OCI-LY7 (cell line): ENCODE measurements at regions not wholly inside any gene's neighbourhood (a gene's known extent, or its start where the extent isn't known, plus 50 kb on each side); places are given as distances from the start of the nearest gene placed in this dataset.

Experiments used
- BruUV-seq: library from RNA; stranded (reverse); fragments of 400-500 nt; replicated peaks from 2 replicates; lab custom pipeline; 2021; lab: Mats Ljungman, UMichigan
- CTCF ChIA-PET: fragments of 300-600 bp; sonication (Branson Sonifier 250); formaldehyde crosslinking; loops from one replicate; lab custom pipeline; 2022; ENCODE audit warnings: antibody characterized with exemption; ENCODE audit not compliant: unreplicated experiment; lab: Charles Lee
- POLR2A ChIA-PET: fragments of 300-600 bp; sonication (Branson Sonifier 250); formaldehyde crosslinking; loops from one replicate; lab custom pipeline; 2022; ENCODE audit warnings: antibody characterized with exemption; lab: Charles Lee
- DNase-seq: peaks from one replicate; pipeline ENCODE4 v3.0.0-alpha.2; 2015; ENCODE audit warnings: low spot score
- H2AFZ ChIP-seq: fragments of 200-600 bp; sonication (generic), shearing (Covaris generic); 2 replicates; pipeline ENCODE4 v1.6.1; 2014; ENCODE audit warnings: mild to moderate bottlenecking, antibody characterized with exemption, low read length, moderate library complexity
- H3K27ac ChIP-seq: fragments of 200-600 bp; sonication (generic); 2 replicates; pipeline ENCODE4 v1.5.1; 2014; ENCODE audit warnings: mixed run types, low read depth, mild to moderate bottlenecking, moderate library complexity, low read length, inconsistent platforms; ENCODE audit not compliant: poor library complexity, severe bottlenecking
- H3K36me3 ChIP-seq: fragments of 200-600 bp; sonication (generic); 2 replicates; pipeline ENCODE4 v1.6.1; 2014; ENCODE audit warnings: mild to moderate bottlenecking, antibody characterized with exemption, low read length, moderate library complexity, mixed read lengths; ENCODE audit not compliant: insufficient read depth
- H3K4me1 ChIP-seq: fragments of 200-600 bp; sonication (generic); 2 replicates; pipeline ENCODE4 v1.5.1; 2014; ENCODE audit warnings: mild to moderate bottlenecking, low read length; ENCODE audit not compliant: insufficient read depth, poor library complexity, severe bottlenecking
- H3K4me2 ChIP-seq: fragments of 200-600 bp; sonication (generic); 2 replicates; pipeline ENCODE4 v1.6.1; 2014; ENCODE audit warnings: mild to moderate bottlenecking, low read length
- H3K4me3 ChIP-seq: fragments of 200-600 bp; sonication (generic); 2 replicates; pipeline ENCODE4 v1.5.1; 2014; ENCODE audit warnings: mild to moderate bottlenecking, low read depth, low read length; ENCODE audit not compliant: poor library complexity, severe bottlenecking
- H3K79me2 ChIP-seq: fragments of 200-600 bp; sonication (generic); 2 replicates; pipeline ENCODE4 v1.6.1; 2016; ENCODE audit warnings: low read depth, mild to moderate bottlenecking, low read length, moderate library complexity, mixed read lengths; ENCODE audit not compliant: insufficient read depth
- H3K9me2 ChIP-seq: fragments of 200-600 bp; sonication (generic); 2 replicates; pipeline ENCODE4 v1.6.1; 2016; ENCODE audit warnings: mild to moderate bottlenecking, low read length, mixed read lengths; ENCODE audit not compliant: insufficient read depth
- H3K9me3 ChIP-seq: fragments of 200-600 bp; sonication (generic); 2 replicates; pipeline ENCODE4 v1.6.1; 2014; ENCODE audit warnings: mild to moderate bottlenecking, mixed run types, low read length, mixed read lengths
- H4K20me1 ChIP-seq: fragments of 200-600 bp; sonication (generic); 2 replicates; pipeline ENCODE4 v1.6.1; 2014; ENCODE audit warnings: mild to moderate bottlenecking, antibody characterized with exemption, low read length, moderate library complexity, mixed read lengths; ENCODE audit not compliant: insufficient read depth
- CTCF ChIP-seq: fragments of 200-600 bp; sonication (generic); conservative IDR thresholded peaks from 2 replicates; pipeline ENCODE4 v1.5.1; 2014; ENCODE audit warnings: mild to moderate bottlenecking, antibody characterized with exemption, low read length, moderate library complexity, mixed read lengths
- EZH2phosphoT487 ChIP-seq: fragments of 200-600 bp; sonication (generic); IDR thresholded peaks from 2 replicates; pipeline ENCODE4 v1.6.1; 2018; ENCODE audit warnings: low read depth, borderline replicate concordance, mild to moderate bottlenecking, mixed run types, antibody characterized with exemption, low read length, moderate library complexity, mixed read lengths
- intact Hi-C: fragments of 100-400 bp; cut with micrococcal nuclease; formaldehyde crosslinking; loops from one replicate; pipeline ENCODE4 v1.10.0; 2022; ENCODE audit not compliant: unreplicated experiment

- intact Hi-C loops, result no loop called here
- H3K9me2 ChIP-seq, result no peaks in the 10 kb centered on the region
- no peaks in the 10 kb centered on the region for H3K79me2 ChIP-seq
- H4K20me1 ChIP-seq, result no peaks in the 10 kb centered on the region
- no peak overlapping the region for H2AFZ ChIP-seq
- no peak overlapping the region for H3K4me2 ChIP-seq
- no peaks in the 10 kb centered on the region for H3K9me3 ChIP-seq
- no peak for TF ChIP-seq CTCF
- TF ChIP-seq EZH2phosphoT487, result no peak
- no peaks in the 10 kb centered on the region for H3K4me1 ChIP-seq
- no peak for DNase-seq
- no peak overlapping the region for H3K4me3 ChIP-seq
- no peak overlapping the region for H3K27ac ChIP-seq
- BruUV-seq, result no TSS peak
- ChIA-PET POLR2A (no interaction called here), CTCF (no interaction called here)
- no peaks in the 10 kb centered on the region for H3K36me3 ChIP-seq
Measured at GRCh38 chr11:69873166-69874077, 54.2 kb upstream of the FGF3 start.

- H3K79me2 ChIP-seq, result no peaks in the 10 kb centered on the region
- BruUV-seq, result no TSS peak
- no peaks in the 10 kb centered on the region for H3K36me3 ChIP-seq
- H3K4me1 ChIP-seq, result no peaks in the 10 kb centered on the region
- no peaks in the 10 kb centered on the region for H3K9me2 ChIP-seq
- POLR2A ChIA-PET, result no interaction called here
- no peak for DNase-seq
- TF ChIP-seq EZH2phosphoT487 (no peak), CTCF (no peak)
- CTCF ChIA-PET, result no interaction called here
- no peaks in the 10 kb centered on the region for H4K20me1 ChIP-seq
- H3K27ac ChIP-seq, result no peak overlapping the region
- no peak overlapping the region for H3K4me2 ChIP-seq
- H3K9me3 ChIP-seq, result no peaks in the 10 kb centered on the region
- H2AFZ ChIP-seq, result no peak overlapping the region
- no peak overlapping the region for H3K4me3 ChIP-seq
- intact Hi-C loops, result no loop called here
Measured at GRCh38 chr11:69874178-69874983, 55.2 kb upstream of the FGF3 start.
